ENCODE measurements at regions not wholly inside any gene's neighbourhood (a gene's known extent, or its start where the extent isn't known, plus 50 kb on each side); places are given as distances from the start of the nearest gene placed in this dataset.

- TF ChIP-seq CTCF (conservative IDR thresholded peaks at IDR 0.05; ENCODE audit: low read depth, low read length): no peak
- TF ChIP-seq EZH2 (IDR thresholded peaks at IDR 0.05; ENCODE audit: borderline replicate concordance, low read depth, low read length, poor library complexity, severe bottlenecking): no peak
These were observed 226.6 kb upstream of the ZRANB2 start for GRCh38 chr1:71307451-71307850.

All from A673 (cell line).